ENCODE measurements at regions not wholly inside any gene's neighbourhood (a gene's known extent, or its start where the extent isn't known, plus 50 kb on each side); places are given as distances from the start of the nearest gene placed in this dataset.

DNA sequence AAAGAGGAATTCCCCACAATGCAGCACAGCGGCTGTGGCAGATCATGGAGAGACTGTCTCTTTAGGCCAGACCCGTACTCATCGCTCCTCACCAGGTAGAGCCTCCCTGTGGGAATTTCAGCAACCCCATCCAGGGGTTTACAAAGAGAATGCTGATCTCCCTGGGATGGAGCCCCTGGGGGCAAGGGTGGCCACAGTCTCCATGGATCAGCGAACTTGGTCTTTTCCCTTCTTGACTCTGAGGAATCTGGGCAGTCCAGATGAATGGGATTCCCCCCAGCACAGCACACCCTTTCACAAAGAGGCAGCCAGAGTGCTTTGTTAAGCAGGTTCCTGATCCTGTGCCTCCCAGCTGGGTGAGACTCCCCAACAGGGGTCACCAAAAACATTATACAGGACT is 108.7 kb upstream of the RGMB start:
- TF ChIP-seq, protein P1, sequence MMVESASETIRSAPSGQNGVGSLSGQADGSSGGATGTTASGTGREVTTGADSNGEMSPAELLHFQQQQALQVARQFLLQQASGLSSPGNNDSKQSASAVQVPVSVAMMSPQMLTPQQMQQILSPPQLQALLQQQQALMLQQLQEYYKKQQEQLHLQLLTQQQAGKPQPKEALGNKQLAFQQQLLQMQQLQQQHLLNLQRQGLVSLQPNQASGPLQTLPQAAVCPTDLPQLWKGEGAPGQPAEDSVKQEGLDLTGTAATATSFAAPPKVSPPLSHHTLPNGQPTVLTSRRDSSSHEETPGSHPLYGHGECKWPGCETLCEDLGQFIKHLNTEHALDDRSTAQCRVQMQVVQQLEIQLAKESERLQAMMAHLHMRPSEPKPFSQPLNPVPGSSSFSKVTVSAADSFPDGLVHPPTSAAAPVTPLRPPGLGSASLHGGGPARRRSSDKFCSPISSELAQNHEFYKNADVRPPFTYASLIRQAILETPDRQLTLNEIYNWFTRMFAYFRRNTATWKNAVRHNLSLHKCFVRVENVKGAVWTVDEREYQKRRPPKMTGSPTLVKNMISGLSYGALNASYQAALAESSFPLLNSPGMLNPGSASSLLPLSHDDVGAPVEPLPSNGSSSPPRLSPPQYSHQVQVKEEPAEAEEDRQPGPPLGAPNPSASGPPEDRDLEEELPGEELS (CRISPR knock-in tag; IDR thresholded peaks at IDR 0.05): no peak
- TF ChIP-seq ETV6 (CRISPR knock-in tag; IDR thresholded peaks at IDR 0.05): no peak
- TF ChIP-seq, protein P2, sequence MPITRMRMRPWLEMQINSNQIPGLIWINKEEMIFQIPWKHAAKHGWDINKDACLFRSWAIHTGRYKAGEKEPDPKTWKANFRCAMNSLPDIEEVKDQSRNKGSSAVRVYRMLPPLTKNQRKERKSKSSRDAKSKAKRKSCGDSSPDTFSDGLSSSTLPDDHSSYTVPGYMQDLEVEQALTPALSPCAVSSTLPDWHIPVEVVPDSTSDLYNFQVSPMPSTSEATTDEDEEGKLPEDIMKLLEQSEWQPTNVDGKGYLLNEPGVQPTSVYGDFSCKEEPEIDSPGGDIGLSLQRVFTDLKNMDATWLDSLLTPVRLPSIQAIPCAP (CRISPR knock-in tag; IDR thresholded peaks at IDR 0.05): no peak
- TF ChIP-seq, protein P3, sequence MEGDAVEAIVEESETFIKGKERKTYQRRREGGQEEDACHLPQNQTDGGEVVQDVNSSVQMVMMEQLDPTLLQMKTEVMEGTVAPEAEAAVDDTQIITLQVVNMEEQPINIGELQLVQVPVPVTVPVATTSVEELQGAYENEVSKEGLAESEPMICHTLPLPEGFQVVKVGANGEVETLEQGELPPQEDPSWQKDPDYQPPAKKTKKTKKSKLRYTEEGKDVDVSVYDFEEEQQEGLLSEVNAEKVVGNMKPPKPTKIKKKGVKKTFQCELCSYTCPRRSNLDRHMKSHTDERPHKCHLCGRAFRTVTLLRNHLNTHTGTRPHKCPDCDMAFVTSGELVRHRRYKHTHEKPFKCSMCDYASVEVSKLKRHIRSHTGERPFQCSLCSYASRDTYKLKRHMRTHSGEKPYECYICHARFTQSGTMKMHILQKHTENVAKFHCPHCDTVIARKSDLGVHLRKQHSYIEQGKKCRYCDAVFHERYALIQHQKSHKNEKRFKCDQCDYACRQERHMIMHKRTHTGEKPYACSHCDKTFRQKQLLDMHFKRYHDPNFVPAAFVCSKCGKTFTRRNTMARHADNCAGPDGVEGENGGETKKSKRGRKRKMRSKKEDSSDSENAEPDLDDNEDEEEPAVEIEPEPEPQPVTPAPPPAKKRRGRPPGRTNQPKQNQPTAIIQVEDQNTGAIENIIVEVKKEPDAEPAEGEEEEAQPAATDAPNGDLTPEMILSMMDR (IDR thresholded peaks at IDR 0.05): no peak
- TF ChIP-seq NFATC4 (CRISPR knock-in tag; IDR thresholded peaks at IDR 0.05): no peak
- no peak for TF ChIP-seq GTF2I (CRISPR knock-in tag; conservative IDR thresholded peaks at IDR 0.05)
- TF ChIP-seq, protein P4, sequence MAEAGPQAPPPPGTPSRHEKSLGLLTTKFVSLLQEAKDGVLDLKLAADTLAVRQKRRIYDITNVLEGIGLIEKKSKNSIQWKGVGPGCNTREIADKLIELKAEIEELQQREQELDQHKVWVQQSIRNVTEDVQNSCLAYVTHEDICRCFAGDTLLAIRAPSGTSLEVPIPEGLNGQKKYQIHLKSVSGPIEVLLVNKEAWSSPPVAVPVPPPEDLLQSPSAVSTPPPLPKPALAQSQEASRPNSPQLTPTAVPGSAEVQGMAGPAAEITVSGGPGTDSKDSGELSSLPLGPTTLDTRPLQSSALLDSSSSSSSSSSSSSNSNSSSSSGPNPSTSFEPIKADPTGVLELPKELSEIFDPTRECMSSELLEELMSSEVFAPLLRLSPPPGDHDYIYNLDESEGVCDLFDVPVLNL (CRISPR knock-in tag; IDR thresholded peaks at IDR 0.05; ENCODE audit: borderline replicate concordance, low read depth): no peak
- no peak for TF ChIP-seq FOXP1 (CRISPR knock-in tag; IDR thresholded peaks at IDR 0.05; ENCODE audit: borderline replicate concordance)
- TF ChIP-seq, protein P5, sequence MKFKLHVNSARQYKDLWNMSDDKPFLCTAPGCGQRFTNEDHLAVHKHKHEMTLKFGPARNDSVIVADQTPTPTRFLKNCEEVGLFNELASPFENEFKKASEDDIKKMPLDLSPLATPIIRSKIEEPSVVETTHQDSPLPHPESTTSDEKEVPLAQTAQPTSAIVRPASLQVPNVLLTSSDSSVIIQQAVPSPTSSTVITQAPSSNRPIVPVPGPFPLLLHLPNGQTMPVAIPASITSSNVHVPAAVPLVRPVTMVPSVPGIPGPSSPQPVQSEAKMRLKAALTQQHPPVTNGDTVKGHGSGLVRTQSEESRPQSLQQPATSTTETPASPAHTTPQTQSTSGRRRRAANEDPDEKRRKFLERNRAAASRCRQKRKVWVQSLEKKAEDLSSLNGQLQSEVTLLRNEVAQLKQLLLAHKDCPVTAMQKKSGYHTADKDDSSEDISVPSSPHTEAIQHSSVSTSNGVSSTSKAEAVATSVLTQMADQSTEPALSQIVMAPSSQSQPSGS (CRISPR knock-in tag; IDR thresholded peaks at IDR 0.05; ENCODE audit: borderline replicate concordance, low read depth): no peak
- TF ChIP-seq, protein P6, sequence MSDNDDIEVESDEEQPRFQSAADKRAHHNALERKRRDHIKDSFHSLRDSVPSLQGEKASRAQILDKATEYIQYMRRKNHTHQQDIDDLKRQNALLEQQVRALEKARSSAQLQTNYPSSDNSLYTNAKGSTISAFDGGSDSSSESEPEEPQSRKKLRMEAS (CRISPR knock-in tag; IDR thresholded peaks at IDR 0.05): no peak
- TF ChIP-seq, protein P7, sequence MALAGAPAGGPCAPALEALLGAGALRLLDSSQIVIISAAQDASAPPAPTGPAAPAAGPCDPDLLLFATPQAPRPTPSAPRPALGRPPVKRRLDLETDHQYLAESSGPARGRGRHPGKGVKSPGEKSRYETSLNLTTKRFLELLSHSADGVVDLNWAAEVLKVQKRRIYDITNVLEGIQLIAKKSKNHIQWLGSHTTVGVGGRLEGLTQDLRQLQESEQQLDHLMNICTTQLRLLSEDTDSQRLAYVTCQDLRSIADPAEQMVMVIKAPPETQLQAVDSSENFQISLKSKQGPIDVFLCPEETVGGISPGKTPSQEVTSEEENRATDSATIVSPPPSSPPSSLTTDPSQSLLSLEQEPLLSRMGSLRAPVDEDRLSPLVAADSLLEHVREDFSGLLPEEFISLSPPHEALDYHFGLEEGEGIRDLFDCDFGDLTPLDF (CRISPR knock-in tag; IDR thresholded peaks at IDR 0.05): no peak

Data from WTC11 (cell line).